ENCODE measurements at regions not wholly inside any gene's neighbourhood (a gene's known extent, or its start where the extent isn't known, plus 50 kb on each side); places are given as distances from the start of the nearest gene placed in this dataset.
A peak's percentile ranks its signal among the peaks of the same experiment; 100 is the strongest.

DNA sequence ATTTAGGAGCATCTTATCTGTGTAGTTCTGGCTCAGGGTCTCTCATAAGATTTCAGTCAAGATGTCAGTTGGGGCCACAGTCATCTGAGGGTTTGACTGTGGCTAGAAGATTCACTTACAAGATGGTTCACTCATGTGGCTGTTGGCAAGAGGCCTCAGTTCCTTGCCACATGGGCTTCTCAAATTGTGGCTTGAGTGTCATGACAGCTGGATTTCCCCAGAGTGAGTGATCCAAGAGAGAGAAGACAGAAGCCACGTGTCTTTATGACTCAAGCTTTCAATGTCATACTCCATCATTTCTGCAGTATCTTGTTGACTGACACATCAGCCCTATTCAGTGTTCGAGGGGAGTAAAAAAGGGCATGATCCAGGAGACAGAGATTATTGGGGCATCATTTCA is 131.3 kb upstream of the AP1S2 start:
- peak in 1 of 2 donors; percentile 29 for DNase-seq (ENCODE audit: extremely low read depth in 1 of 2, low read depth in 1 of 2)

DNA sequence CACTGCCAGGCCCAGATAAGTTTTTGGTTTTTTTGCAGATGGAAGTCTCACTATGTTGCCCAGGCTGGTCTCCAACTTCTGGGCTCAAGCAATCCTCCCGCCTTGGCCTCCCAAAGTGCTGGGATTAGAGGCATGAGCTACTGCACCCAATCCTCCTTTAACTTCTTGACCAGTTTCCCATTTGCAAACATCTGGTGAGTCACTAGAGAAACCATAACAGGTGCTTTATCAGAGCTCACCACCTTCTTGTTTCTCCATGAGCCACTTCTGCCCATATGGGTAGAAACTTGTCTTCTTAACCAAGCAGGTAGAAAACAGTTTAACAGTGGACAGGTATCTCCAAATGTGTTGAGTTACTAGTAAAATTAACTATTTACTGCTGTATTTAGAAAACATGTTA is 128.4 kb upstream of the AP1S2 start:
- no peak for DNase-seq (ENCODE audit: extremely low read depth in 1 of 2, low read depth in 1 of 2)

DNA sequence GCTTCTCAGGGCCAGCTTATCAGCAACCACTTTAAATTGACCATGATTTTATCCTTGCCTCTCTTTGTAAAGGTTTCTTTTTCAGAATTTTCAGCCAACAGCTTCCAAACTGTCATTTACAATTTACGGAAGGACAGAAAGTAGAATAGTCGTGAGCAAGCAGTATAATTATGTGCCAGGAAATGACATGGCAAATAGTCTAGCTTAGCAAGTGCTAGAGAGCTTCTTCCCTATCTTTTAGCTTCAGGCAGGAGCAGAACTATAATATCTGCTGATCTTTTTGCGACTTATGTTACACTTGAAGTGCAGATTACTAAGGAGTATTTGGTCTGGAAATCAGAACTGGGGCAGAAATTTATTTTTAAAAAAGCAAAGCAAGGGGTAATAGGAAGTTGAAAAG is 123.0 kb upstream of the AP1S2 start:
- DNase-seq (ENCODE audit: extremely low read depth in 1 of 2, low read depth in 1 of 2): no peak

DNA sequence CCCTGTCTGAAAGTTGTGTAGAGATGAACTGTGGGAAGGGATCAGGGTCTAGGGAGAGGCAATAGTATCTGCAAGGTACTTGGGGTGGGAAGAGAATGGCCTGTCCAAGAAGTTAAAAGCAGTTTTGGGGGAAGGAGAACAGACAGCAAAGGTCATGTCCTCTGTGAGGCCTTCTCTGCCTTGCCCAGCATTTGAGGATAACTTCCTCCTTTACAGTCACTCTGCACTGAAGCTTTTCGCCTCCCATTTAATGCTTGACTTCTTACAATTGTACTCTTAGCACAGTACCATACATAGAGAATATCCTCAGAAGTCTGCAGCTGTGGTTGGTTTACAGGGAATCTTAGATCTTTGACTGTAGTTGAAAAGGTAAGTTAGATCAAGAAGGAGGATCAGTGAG is 121.8 kb upstream of the AP1S2 start:
- no peak for DNase-seq (ENCODE audit: extremely low read depth in 1 of 2, low read depth in 1 of 2)

DNA sequence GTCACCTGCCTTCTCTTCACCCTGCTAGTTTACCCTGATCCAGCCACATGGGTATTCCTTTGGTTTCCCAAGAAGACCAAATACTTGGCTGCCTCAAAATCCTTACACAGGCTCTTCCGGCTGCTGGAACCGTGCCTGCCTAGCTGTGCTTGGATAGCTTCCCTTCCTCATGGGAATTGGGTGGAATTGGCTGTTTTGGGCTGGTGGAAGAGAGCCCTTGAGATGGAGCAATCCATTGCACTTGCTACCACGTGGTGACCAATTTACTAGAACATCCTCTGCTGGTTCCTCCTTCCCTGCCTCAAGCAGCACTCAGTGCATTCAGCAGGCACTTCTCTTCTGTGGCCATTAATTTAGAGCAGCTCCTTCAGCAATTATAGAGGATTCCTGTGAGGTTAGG is 119.3 kb upstream of the AP1S2 start:
- DNase-seq (ENCODE audit: extremely low read depth in 1 of 2, low read depth in 1 of 2): no peak

DNA sequence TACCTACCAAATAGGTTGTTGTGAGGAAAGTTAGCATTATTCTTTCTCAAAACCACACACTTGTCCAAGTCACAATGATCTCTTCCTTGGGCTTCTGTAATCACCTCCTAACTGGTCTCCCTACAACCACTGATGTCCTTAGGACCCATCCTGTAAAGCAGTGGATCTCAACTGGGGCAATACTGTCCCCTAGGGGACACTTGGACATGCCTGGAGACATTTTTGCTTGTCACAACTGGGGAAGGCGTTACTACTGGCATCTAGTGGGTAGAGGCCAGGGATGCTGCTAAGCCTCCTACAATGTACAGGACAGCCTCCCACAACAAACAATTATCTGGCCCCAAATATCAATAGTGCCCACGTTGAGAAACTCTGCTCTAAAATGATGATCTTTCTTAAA is 118.7 kb upstream of the AP1S2 start:
- peak in 1 of 2 donors; percentile 1 for DNase-seq (ENCODE audit: extremely low read depth in 1 of 2, low read depth in 1 of 2)

DNA sequence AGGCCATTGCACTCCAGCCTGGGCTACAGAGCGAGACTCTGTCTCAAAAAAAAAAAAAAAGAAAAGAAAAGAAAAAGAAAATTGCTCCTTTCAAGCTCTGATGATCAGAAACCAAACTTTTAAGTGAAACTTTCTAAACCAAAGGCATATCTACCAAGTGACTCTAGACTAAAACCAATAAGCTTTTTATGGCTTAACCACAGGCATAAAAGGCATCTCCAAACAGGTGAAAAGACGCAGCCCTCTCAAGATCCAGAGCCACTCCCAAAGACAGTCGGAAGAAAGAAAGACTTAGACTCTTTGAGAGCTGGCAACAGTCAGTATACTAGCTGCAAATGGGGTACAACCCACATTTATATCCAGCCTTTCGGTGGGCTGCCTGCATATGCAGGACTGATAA is 117.1 kb upstream of the AP1S2 start:
- DNase-seq (ENCODE audit: extremely low read depth in 1 of 2, low read depth in 1 of 2): no peak

DNA sequence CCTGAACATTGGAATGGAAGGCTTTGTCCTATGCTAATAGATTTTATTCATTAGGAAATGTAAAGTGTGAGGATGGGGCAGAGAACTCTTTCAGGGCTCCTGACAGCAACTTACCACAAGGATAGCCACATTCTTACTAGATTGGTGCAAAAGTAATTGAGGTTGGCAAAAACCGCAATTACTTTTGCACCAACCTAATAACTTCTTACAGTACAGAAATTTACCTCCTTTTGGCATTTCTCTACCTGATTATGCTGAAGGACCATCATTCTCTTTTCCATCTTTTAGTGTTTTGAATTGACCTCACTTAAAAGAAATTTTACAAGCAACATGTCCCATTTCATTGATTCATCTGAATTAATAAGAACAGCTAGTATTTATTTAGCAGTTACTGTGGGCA is 109.2 kb upstream of the AP1S2 start:
- DNase-seq (ENCODE audit: extremely low read depth in 1 of 2, low read depth in 1 of 2): no peak

DNA sequence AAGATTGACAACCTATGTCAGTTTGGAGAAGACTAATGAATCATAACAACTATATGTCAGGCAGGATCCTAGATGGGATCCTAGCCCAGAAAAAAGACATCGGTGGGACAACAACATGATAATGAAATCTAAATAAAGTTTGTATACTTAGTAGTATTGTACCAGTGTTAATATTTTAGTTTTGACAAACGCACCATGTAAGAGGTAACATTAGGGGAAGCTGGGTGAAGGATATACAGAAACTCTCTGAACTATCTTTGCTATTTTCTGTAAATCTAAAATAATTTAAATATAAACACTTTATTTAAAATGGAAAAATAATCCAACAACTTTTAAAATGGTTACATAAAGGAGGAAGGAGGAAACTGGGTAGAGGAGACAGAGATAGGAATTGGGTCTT is 105.6 kb upstream of the AP1S2 start:
- no peak for DNase-seq (ENCODE audit: extremely low read depth in 1 of 2, low read depth in 1 of 2)

DNA sequence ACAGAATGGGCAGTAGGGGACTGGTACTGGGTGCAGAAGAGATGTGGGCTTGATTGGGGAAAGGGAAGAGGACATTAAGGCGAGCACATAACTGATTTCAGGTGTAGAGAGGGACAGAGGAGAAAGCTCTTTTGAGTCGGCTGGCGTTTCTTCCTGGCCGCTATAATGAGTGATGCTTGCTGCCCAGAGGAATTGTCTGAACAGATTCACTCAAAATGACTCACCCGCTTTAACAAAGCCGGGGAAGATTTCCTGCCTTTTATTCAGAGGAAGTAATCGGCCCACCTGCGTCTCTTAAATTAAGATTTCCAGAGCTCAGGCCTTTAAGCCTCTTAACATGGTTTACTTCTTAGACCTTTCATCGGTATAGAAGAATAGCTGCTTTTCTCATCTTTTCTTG is 102.1 kb upstream of the AP1S2 start:
- no peak for DNase-seq (ENCODE audit: extremely low read depth in 1 of 2, low read depth in 1 of 2)

DNA sequence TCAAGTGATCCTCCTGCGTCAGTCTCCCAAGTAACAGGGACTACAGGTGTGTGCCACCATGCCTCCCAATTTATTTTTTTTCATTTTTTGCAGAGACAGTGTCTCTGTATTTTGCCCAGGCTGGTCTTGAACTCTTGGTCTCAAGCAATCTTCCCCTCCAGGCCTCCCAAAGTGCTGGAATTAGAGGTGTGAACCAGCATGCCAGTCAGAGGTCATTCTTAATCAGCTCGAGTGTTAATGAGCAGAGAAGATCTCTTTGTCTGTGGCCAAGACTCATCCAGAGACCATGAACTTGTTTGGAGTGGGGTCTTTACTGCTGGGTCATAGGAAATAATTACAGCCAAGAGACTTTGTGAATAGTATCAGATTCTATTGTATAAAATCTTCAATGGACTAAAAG is 99.2 kb upstream of the AP1S2 start:
- no peak for DNase-seq (ENCODE audit: extremely low read depth in 1 of 2, low read depth in 1 of 2)

DNA sequence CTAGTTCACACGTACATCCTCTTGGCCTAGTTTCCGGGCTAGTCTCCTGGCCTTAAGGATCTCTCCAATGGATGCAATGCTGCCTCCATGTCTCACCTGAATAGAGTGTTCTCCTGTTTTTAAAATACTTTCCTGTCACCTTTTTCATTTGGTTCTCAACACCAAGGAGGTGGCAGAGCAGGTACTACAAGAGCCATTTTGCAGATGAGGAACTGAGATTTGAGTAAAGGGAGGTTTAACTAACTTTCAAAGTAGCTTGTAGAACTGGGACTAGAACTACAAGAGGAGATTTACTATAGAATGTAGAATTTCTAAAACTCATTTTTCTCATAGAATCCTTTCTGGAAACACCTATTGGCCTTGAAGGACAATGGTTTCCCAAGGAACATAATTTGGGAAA is 97.6 kb upstream of the AP1S2 start:
- DNase-seq (ENCODE audit: extremely low read depth in 1 of 2, low read depth in 1 of 2): no peak

DNA sequence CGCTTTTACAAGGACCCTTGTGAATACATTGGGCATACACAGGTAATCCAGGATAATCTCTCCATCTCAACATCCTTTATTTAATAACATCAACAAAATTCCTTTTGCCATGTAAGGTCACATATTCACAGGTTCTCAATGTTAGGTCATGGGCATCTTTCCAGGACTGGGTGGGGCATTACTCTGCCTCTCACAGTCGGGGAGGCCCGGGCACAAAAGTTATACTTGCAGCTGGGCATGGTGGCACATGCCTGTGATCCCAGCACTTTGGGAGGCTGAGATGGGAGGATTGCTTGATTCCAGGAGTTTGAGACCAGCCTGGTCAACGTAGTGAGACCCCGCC is 93.7 kb upstream of the AP1S2 start:
- no peak for DNase-seq (ENCODE audit: extremely low read depth in 1 of 2, low read depth in 1 of 2)

DNA sequence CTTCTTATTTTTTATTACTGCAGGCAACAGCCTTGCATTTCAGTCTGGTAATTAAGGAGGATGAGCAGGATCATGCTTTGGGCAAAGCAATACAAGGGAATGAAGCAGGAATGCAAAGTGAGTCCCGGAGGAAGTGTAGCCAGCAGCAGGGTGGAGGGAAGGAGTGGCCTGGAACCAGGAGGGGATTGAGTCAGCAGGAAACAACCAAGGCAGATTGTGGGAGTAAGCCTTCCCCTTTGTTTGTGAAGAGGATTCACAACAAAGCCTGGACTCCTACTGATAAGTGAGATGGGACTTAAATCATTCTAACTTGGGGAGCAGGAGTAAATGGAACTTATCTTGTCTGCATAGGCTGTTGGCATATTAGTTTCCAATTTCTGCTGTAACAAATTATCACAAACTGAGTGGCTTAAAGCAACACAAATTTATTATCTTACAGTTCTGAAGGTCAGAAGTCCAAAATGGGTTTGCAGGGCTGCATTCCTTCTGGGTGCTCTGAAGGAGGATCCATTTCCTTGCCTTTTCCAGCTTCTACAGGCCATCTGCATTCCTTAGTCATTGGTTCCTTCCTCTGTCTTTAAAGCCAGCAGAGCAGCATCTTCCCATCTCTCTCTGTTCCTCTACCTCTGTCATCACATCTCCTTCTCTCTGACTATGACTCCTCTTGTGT is 93.2 kb upstream of the AP1S2 start:
- DNase-seq (ENCODE audit: extremely low read depth in 1 of 2, low read depth in 1 of 2): no peak

DNA sequence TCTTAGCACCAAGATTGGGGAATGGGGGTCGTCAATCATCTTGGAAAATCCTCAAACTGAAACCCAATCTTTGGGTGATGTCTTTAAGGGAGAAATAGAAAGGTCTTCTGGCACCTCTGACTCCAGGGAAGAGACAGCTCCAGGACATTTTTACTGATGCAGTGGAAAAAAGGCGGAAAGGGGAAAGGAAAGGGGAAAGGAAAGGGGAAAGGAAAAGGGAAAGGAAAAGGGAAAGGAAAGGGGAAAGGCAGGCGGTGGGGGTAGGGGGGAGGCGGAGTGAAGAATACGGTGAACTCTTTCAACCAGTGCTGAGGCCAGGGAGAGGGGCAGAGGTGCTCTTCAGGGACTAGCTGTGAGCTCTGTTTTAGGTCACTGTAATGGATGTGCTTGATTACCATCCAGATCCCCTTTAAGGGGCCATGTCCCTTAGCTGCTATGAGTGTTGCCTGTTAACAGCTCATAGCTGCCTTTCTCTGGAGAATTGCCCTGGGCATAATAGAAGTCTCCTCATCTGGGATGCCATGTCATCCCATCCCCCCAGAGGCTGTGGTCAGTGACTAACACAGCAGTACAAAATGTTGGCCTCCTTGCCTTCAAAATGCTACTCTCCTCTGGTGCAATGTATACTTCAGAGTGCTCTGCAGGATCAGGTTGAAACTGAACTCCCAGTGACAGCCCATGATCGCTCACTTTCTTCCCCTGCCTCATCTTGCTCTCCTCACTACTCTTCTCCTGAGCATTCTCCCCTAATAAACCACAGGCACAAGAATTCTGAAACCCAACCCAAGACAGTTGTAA is 92.4 kb upstream of the AP1S2 start:
- DNase-seq (ENCODE audit: extremely low read depth in 1 of 2, low read depth in 1 of 2): no peak

DNA sequence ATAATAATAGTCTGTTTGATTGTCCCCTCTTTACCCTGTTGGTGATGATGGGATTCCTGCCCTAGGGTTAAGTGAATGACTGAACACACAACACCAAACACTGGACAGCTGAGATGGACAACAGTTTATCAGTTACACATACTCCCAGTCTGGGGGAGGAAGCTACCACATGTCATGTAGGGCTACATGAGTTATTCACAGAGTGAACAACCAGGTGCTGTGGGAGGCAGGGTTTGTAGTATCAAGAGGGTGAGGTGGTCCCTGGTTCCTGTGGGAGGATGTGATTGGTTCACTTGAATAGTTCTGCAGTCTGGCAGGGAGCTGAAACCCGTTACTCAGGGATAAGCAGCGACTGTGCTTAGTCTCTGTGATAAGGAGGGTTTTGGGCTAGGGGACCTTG is 88.8 kb upstream of the AP1S2 start:
- no peak for DNase-seq (ENCODE audit: extremely low read depth in 1 of 2, low read depth in 1 of 2)

DNA sequence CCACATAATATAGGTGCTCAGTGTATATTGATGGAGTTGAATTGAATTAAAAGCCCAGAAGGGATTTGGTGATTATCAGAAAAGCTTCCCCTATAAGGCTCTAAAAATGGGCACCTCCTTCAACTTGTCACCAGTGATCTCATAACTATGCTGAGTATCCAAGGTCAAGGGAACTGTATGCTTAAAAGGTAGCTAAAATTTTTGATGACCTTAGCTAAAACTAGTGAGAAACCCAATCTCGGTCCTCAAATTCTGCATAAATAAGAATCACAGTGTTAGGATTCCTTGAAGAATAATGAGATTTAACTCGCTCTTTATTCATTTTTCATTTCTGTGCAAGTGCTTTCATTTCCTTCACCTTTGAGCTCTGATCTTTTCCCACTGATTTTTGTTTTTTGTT is 87.7 kb upstream of the AP1S2 start:
- no peak for DNase-seq (ENCODE audit: extremely low read depth in 1 of 2, low read depth in 1 of 2)

DNA sequence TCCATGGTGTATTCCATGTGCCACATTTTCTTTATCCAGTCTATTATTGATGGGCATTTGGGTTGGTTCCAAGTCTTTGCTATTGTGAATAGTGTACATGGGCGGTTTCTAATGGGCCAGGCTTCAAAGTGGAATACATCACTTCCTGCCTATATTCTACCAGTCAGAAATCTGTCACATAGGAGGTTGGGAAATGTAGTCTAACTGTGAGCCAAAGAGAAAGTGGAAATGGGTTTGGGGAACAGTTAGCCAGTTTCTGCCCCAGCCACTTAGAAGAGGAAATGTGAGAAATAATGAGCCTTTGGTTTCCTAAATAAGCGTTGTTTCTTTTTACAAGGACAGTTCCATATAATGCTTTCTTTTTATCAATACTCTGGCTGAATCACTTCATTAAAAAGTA is 85.1 kb upstream of the AP1S2 start:
- no peak for DNase-seq (ENCODE audit: extremely low read depth in 1 of 2, low read depth in 1 of 2)

DNA sequence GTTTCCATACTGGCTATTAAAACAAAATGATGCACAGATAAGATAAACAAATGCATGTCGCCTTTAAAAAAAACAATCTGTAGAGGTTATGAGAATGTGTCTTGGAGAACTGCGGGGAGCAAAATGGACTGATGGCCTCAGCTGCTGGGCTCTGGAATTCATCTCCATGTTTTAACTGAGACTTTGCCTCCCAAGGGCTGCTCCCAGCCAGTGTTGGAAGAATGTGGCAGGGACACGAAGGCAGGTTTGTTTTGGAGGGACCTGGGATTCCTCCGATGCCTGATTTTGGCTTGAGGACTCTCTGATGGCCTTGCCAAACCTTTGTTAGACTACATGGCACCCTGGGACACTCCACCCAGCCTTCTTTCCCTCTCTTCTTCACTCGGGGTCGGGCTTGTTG is 83.5 kb upstream of the AP1S2 start:
- DNase-seq (ENCODE audit: extremely low read depth in 1 of 2, low read depth in 1 of 2): no peak

DNA sequence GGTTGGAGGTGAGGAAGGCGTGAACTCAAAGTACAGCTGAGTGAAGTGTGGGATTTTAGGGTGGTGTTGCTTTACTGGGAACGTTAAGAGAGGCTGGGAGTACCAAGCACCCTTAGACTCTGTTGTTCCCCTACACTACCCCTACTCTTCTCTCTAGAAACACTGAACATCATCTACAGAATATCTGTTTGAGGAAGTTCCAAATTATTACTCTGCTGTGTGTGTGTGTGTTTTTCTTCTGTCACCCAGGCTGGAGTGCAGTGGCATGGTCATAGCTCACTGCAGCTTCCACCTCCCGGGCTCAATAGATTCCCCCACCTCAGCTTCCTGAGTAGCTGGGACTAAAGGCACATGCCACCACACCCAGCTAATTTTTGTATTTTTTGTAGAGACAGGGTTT is 76.7 kb upstream of the AP1S2 start:
- DNase-seq (ENCODE audit: extremely low read depth in 1 of 2, low read depth in 1 of 2): no peak

DNA sequence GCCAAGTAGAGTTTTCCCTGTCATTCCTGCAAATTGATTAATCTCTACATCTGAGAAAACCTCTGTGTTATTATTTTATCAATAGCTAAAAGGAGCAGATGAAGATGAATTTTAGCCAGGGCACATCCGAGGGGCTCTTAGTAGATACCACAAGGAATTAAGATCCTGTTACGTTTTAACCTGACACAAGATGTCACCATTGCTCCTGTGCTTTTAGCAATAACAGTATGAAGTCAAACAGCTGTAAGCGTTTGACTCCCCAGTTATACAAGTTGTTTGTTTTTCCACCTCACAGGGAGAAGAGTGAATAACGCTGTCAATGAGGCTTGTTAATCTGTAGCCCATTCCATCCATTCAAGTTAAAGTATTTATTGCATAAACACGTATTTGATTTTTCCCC is 76.0 kb upstream of the AP1S2 start:
- DNase-seq (ENCODE audit: extremely low read depth in 1 of 2, low read depth in 1 of 2): no peak

DNA sequence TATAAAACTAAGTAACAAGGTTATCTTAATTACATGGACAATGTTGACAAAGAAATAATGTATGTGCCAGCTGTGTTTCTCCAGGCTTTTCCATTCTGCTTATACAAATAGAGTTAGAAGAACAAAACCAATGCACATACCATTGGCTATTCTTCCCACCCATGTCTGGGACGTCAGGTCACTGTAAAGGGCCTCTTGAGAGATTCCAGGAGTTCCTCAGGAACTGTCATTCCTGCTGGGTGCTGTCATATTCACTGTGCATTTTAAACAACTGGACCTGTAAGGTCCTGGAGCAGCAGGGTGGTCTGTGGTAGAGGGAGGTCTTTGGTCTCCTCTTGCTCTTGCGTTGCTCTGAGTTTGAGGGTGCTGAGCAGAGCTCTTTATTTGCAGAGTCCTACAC is 74.6 kb upstream of the AP1S2 start:
- DNase-seq (ENCODE audit: extremely low read depth in 1 of 2, low read depth in 1 of 2): no peak

DNA sequence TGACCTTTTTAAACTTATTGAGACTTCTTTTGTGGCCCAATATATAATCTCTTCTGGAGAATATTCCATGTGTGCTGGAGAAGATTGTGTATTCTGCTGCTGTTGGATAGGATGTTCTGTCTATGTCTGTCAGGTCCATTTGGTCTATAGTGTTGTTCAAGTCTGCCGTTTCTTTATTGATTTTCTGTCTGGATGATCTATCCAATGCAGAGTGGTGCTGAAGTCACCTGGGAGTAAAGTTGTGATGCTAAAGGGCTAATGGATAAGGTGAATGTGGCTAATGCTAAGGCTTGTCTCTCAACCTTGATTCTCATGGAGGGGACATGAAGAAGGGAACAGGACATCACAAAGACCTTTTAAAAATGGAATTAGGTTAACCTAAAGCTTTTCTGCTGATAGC is 72.0 kb upstream of the AP1S2 start:
- DNase-seq (ENCODE audit: extremely low read depth in 1 of 2, low read depth in 1 of 2): no peak
